Common myeloid progenitor, CD34-positive (primary cell): ENCODE measurements at regions not wholly inside any gene's neighbourhood (a gene's known extent, or its start where the extent isn't known, plus 50 kb on each side); places are given as distances from the start of the nearest gene placed in this dataset.

Source experiments
- CTCF ChIA-PET: fragments of 350-600 bp; sonication (Branson Sonifier 250); formaldehyde crosslinking; loops from one replicate; lab custom pipeline; 2021; ENCODE audit warnings: antibody characterized with exemption; lab: Charles Lee
- POLR2A ChIA-PET: fragments of 350-600 bp; sonication (Branson Sonifier 250); formaldehyde crosslinking; loops from one replicate; lab custom pipeline; 2021; ENCODE audit warnings: antibody characterized with exemption; lab: Charles Lee
- DNase-seq, 3 donors: peaks; one replicate each; pipeline versions ENCODE4 v3.0.0 to v3.0.0-alpha.2; 2013
- H3K27ac ChIP-seq, 2 experiments: 1 replicate in 1 of 2; 2 replicates in 1 of 2; pipeline ENCODE4 v1.7.0; 2013; ENCODE audit warnings: inconsistent platforms in 2 of 2, low read length in 2 of 2, mild to moderate bottlenecking in 2 of 2, low read depth in 1 of 2, moderate library complexity in 1 of 2; ENCODE audit not compliant: severe bottlenecking in 2 of 2, insufficient read depth in 1 of 2, poor library complexity in 1 of 2
- H3K27me3 ChIP-seq, 5 experiments: replicated peaks in 2 of 5; 1 replicate in 3 of 5; 2 replicates in 2 of 5; pipeline versions ENCODE4 v1.6.1 to v1.7.0; 2013; ENCODE audit warnings: low read length in 4 of 5, mild to moderate bottlenecking in 2 of 5, moderate library complexity in 2 of 5, inconsistent platforms in 1 of 5; ENCODE audit not compliant: insufficient read depth in 5 of 5, control insufficient read depth in 4 of 5
- H3K36me3 ChIP-seq, 4 experiments: 1 replicate in 2 of 4; 2 replicates in 2 of 4; pipeline versions ENCODE4 v1.6.1 to v1.7.0; 2013; ENCODE audit warnings: low read length in 3 of 4, control low read depth in 1 of 4, mild to moderate bottlenecking in 1 of 4; ENCODE audit not compliant: control insufficient read depth in 4 of 4, insufficient read depth in 4 of 4
- H3K4me1 ChIP-seq, 4 experiments: 1 replicate in 3 of 4; 2 replicates in 1 of 4; pipeline versions ENCODE4 v1.6.1 to v1.7.1; 2013; ENCODE audit warnings: low read length in 3 of 4, mild to moderate bottlenecking in 3 of 4, control low read depth in 1 of 4, inconsistent platforms in 1 of 4, moderate library complexity in 1 of 4; ENCODE audit not compliant: control insufficient read depth in 4 of 4, insufficient read depth in 4 of 4; ENCODE audit errors: control extremely low read depth in 1 of 4
- H3K4me3 ChIP-seq, 7 experiments: 1 replicate in 4 of 7; 2 replicates in 3 of 7; pipeline versions ENCODE4 v1.5.1 to v1.7.0; 2013; ENCODE audit warnings: mild to moderate bottlenecking in 7 of 7, low read length in 6 of 7, moderate library complexity in 6 of 7, inconsistent platforms in 2 of 7, low read depth in 2 of 7, control low read depth in 1 of 7; ENCODE audit not compliant: insufficient read depth in 4 of 7, control insufficient read depth in 1 of 7; ENCODE audit errors: extremely low read depth in 1 of 7
- H3K9me3 ChIP-seq, 5 experiments: 1 replicate in 4 of 5; 2 replicates in 1 of 5; pipeline versions ENCODE4 v1.6.1 to v1.7.1; 2013; ENCODE audit warnings: low read length in 4 of 5, mild to moderate bottlenecking in 2 of 5, inconsistent platforms in 1 of 5, low read depth in 1 of 5, moderate library complexity in 1 of 5; ENCODE audit not compliant: control insufficient read depth in 4 of 5, insufficient read depth in 2 of 5; ENCODE audit errors: control extremely low read depth in 1 of 5
- WGBS: methylation state at CpG from one replicate; pipeline ENCODE4 v1.1.5; 2013; ENCODE audit not compliant: insufficient coverage; 5-methylcytosine and 5-hydroxymethylcytosine counted together

- no peak overlapping the region for H3K27ac ChIP-seq
- H3K27me3 ChIP-seq = peaks cover 0 to 6% (median 0%) of the 10 kb centered on the region in 5 experiments
- no peaks in the 10 kb centered on the region for H3K4me1 ChIP-seq
- no peaks in the 10 kb centered on the region for H3K9me3 ChIP-seq
- H3K36me3 ChIP-seq = no peaks in the 10 kb centered on the region
- CTCF ChIA-PET = interaction anchor here (0.7 kb wide), 1 partner anchor 58 kb away, joined by 3 read pairs; no protein-coding TSS in a partner anchor
- POLR2A ChIA-PET = no interaction called here
- DNase-seq = no peak
- WGBS = 86% methylated on average over 28 of the region's 37 CpGs
- peak overlapping the region in 1 of 7 experiments; percentile 30 for H3K4me3 ChIP-seq
Observed at GRCh38 chr3:87052499-87053260, 61.7 kb upstream of the VGLL3 start.

DNA sequence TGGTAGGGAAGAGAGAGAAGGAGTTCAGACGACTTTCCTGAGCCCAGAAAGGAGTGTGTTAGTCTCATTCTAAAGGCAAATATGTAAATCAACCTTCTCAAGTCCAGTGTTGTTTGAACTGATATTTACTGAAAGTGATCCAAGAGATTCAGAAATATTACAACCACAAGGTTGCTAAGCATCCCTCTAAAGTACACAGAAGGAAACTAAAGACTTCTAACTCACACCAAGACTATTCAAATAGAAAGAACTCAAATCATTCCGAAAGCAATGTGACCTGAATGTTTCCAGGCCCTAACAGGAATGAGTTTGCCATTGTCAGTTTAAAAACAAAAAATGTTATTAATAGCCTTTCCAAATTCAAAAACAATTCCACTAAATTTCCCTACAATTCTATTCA, 56.9 kb upstream of the VGLL3 start:
- Histone ChIP-seq H3K27ac (no peak overlapping the region), H3K4me1 (no peaks in the 10 kb centered on the region), H3K27me3 (peaks cover 0 to 6% (median 0%) of the 10 kb centered on the region in 5 experiments), H3K36me3 (no peaks in the 10 kb centered on the region), H3K9me3 (no peaks in the 10 kb centered on the region), H3K4me3 (no peak overlapping the region)
- no peak for DNase-seq
- 75% methylated on average over 2 of the region's 2 CpGs for WGBS
- CTCF ChIA-PET = no interaction called here
- POLR2A ChIA-PET = no interaction called here

DNA sequence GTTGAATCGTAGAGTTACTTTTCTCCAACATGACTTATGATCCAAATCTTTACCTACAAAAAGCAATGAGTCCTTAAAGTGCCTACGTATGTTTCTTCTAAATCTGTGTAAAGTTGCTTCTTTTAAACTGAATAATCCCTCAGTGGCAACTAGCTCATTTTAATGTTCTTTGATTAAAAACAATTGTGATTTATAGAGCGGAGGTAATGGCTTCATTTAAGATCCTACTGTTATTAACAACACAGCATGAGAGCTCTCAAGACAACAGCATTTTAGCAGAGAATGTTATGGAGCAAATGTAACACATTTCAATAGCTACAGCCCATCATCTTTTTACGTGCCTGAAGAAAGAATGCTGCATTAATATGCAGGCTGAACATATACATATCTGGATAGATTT, 55.3 kb upstream of the VGLL3 start:
- POLR2A ChIA-PET = interaction anchor here (0.6 kb wide), 1 partner anchor 14 kb away, joined by 3 read pairs; no protein-coding TSS in a partner anchor
- CTCF ChIA-PET = interaction anchor here (1.4 kb wide), 1 partner anchor 11 kb away, joined by 3 read pairs; no protein-coding TSS in a partner anchor
- H3K9me3 ChIP-seq = no peaks in the 10 kb centered on the region
- no peak overlapping the region for H3K4me3 ChIP-seq
- no peak for DNase-seq
- H3K4me1 ChIP-seq = no peaks in the 10 kb centered on the region
- no CpG with 5 or more reads among the region's 4 CpGs for WGBS
- H3K27ac ChIP-seq = no peak overlapping the region
- H3K36me3 ChIP-seq = no peaks in the 10 kb centered on the region
- peaks cover 0 to 3% (median 0%) of the 10 kb centered on the region in 5 experiments for H3K27me3 ChIP-seq

DNA sequence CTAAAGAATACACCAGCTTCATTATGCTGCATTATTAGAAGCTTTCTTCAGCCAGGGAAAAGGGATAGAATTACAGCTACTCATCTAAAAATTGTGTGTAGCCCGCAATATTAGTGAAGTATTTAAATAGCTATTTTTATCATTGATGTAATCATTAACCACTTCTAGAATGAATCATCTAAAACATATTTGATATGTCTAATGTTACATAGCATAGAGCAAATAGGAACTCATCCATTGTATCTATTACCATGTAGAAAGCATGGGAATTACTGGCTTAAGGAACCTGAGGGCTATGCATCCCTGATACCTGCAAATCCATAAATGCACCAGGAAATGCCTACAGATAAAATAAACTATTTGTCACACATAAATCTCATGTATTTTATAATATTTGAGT, 54.5 kb upstream of the VGLL3 start:
- DNase-seq = no peak
- Histone ChIP-seq H3K27ac (no peak overlapping the region), H3K4me1 (no peaks in the 10 kb centered on the region), H3K27me3 (peaks cover 0 to 5% (median 0%) of the 10 kb centered on the region in 5 experiments), H3K4me3 (no peak overlapping the region), H3K9me3 (no peaks in the 10 kb centered on the region), H3K36me3 (no peaks in the 10 kb centered on the region)
- ChIA-PET POLR2A (no interaction called here), CTCF (interaction anchor here (1.4 kb wide), 1 partner anchor 10 kb away, joined by 3 read pairs; no protein-coding TSS in a partner anchor)
- WGBS = no CpG with 5 or more reads among the region's 1 CpG

GRCh38 chr3:87044846-87045245, 53.9 kb upstream of the VGLL3 start:
- CTCF ChIA-PET = interaction anchor here (1.4 kb wide), 1 partner anchor 10 kb away, joined by 3 read pairs; no protein-coding TSS in a partner anchor
- Histone ChIP-seq H3K9me3 (no peaks in the 10 kb centered on the region), H3K36me3 (no peaks in the 10 kb centered on the region), H3K4me1 (no peaks in the 10 kb centered on the region), H3K4me3 (no peak overlapping the region), H3K27me3 (peaks cover 0 to 5% (median 0%) of the 10 kb centered on the region in 5 experiments), H3K27ac (no peak overlapping the region)
- WGBS = 100% methylated on average over 1 of the region's 2 CpGs
- DNase-seq = no peak
- POLR2A ChIA-PET = no interaction called here

- no peaks in the 10 kb centered on the region for H3K4me1 ChIP-seq
- CTCF ChIA-PET = no interaction called here
- no peaks in the 10 kb centered on the region for H3K9me3 ChIP-seq
- no peak overlapping the region for H3K4me3 ChIP-seq
- peaks cover 0 to 5% (median 0%) of the 10 kb centered on the region in 5 experiments for H3K27me3 ChIP-seq
- no peak overlapping the region for H3K27ac ChIP-seq
- POLR2A ChIA-PET = no interaction called here
- 100% methylated on average over 1 of the region's 1 CpG for WGBS
- DNase-seq = no peak
- H3K36me3 ChIP-seq = no peaks in the 10 kb centered on the region
Observed at GRCh38 chr3:87044409-87044808, 53.5 kb upstream of the VGLL3 start.

DNA sequence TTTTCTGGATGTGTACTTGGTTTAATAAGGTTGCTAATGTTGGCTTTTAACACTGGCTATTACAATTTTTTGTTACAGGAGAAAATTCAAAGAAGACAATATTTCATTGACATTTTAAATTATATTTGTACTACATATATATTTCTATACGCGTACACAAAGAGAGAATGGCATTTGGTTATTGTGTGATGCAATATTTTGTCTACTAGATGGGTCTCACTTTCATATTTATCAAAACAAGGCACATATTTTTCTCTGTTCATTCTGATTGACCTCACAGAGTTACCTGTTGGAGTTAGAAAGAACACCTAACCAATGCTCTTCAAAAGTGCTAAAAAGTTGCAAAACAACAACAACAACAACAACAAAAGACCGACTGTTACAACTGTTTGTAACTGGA, 50.2 kb upstream of the VGLL3 start:
- peak in 1 of 3 donors; percentile 4 for DNase-seq
- H3K27me3 ChIP-seq = peaks cover 0 to 2% (median 0%) of the 10 kb centered on the region in 5 experiments
- H3K9me3 ChIP-seq = no peaks in the 10 kb centered on the region
- H3K36me3 ChIP-seq = no peaks in the 10 kb centered on the region
- H3K4me1 ChIP-seq = no peaks in the 10 kb centered on the region
- no peak overlapping the region for H3K4me3 ChIP-seq
- no CpG with 5 or more reads among the region's 3 CpGs for WGBS
- ChIA-PET POLR2A (no interaction called here), CTCF (no interaction called here)
- no peak overlapping the region for H3K27ac ChIP-seq
